ENCODE measurements at regions not wholly inside any gene's neighbourhood (a gene's known extent, or its start where the extent isn't known, plus 50 kb on each side); places are given as distances from the start of the nearest gene placed in this dataset.

DNA sequence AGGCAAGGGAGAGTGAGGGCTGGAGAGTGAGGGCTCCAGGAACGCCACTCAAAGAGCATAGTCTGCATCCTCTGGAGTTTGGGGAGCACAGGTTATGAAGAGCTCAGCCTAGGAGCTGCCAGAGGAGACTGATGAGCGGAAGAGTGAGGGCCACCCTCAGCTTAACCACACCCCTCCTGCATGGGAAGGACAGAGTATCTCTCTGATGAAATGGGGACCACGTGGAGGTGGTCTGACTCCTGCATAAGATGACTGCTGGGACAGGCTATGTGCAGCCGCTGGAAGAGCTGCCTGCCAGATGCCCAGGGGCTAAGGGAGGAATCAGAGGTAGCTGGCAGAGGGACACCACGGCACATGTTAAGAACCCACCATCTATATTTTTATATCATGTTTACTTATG, 162.9 kb upstream of the POU2AF2 start:
- WGBS, result 82% methylated on average over 5 of the region's 5 CpGs
- no peaks in the 10 kb centered on the region for H3K4me1 ChIP-seq (ENCODE audit: control insufficient read depth in 4 of 4, insufficient read depth in 4 of 4, low read length in 3 of 4)
- DNase-seq (ENCODE audit: low spot score), result no peak

DNA sequence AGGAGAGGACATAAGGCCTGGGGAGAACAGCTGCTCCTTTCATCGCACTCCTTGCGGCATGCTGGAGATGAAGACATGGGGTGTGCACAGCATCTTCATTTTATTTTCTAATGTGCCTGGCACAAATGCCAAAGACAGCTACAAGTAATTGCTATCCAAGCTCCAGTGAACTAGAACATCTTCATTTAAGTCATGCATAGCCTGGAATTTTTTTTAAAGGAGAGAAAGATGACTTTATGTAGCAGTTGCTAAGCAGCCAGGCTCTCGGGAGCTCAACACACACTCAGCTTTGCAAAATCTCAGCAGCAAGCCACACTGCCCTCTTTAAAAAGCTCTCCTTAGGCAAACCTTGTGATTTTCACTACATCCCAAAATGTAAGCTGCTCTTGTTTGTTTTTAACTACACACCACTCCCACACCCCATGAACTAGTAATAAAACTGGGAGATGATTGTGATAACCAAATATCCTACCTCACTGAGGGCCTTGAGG, 164.5 kb upstream of the POU2AF2 start:
- DNase-seq (ENCODE audit: low spot score), result no peak
- 91% methylated on average over 3 of the region's 3 CpGs for WGBS
- no peaks in the 10 kb centered on the region for H3K9me3 ChIP-seq (ENCODE audit: control insufficient read depth in 4 of 4, low read length in 3 of 4)
- H3K36me3 ChIP-seq (ENCODE audit: control insufficient read depth in 4 of 4, insufficient read depth in 3 of 4, low read depth in 1 of 4, low read length in 3 of 4), result no peaks in the 10 kb centered on the region
- no peak overlapping the region for H3K9ac ChIP-seq (ENCODE audit: low read depth in 1 of 2, low read length in 2 of 2)
- TF ChIP-seq YY1 (IDR thresholded peaks at IDR 0.05) (no peak), EGR1 (IDR thresholded peaks at IDR 0.05; ENCODE audit: low read depth in 2 of 2) (no peak), RXRA (IDR thresholded peaks at IDR 0.05) (no peak), MAX (IDR thresholded peaks at IDR 0.05) (no peak), TAF1 (conservative IDR thresholded peaks at IDR 0.05) (no peak), GABPA (IDR thresholded peaks at IDR 0.05 in 1 of 2, conservative IDR thresholded peaks at IDR 0.05 in 1 of 2) (no peak), SP1 (IDR thresholded peaks at IDR 0.05) (no peak)
- no peaks in the 10 kb centered on the region for H3K4me1 ChIP-seq (ENCODE audit: control insufficient read depth in 4 of 4, insufficient read depth in 4 of 4, low read length in 3 of 4)
- no peak overlapping the region for H3K4me3 ChIP-seq (ENCODE audit: low read depth in 1 of 3, low read length in 3 of 3)
- no peak overlapping the region for H3K27ac ChIP-seq (ENCODE audit: low read depth in 1 of 2, low read length in 2 of 2)
- H3K27me3 ChIP-seq (ENCODE audit: control insufficient read depth in 4 of 4, insufficient read depth in 4 of 4, low read length in 3 of 4), result no peaks in the 10 kb centered on the region

More for the DNA sequence above, 162.9 kb upstream of the POU2AF2 start:
- no peaks in the 10 kb centered on the region for H3K9me3 ChIP-seq (ENCODE audit: control insufficient read depth in 4 of 4, low read length in 3 of 4)
- no peak overlapping the region for H3K4me3 ChIP-seq (ENCODE audit: low read depth in 1 of 3, low read length in 3 of 3)
- H3K9ac ChIP-seq (ENCODE audit: low read depth in 1 of 2, low read length in 2 of 2), result no peak overlapping the region
- H3K36me3 ChIP-seq (ENCODE audit: control insufficient read depth in 4 of 4, insufficient read depth in 3 of 4, low read depth in 1 of 4, low read length in 3 of 4), result no peaks in the 10 kb centered on the region
- TF ChIP-seq JUND (IDR thresholded peaks at IDR 0.05) (no peak), RAD21 (IDR thresholded peaks at IDR 0.05) (no peak), FOXA2 (IDR thresholded peaks at IDR 0.05) (no peak), SP1 (IDR thresholded peaks at IDR 0.05) (no peak), RXRA (IDR thresholded peaks at IDR 0.05) (no peak)
- TF ChIP-seq, protein P1, sequence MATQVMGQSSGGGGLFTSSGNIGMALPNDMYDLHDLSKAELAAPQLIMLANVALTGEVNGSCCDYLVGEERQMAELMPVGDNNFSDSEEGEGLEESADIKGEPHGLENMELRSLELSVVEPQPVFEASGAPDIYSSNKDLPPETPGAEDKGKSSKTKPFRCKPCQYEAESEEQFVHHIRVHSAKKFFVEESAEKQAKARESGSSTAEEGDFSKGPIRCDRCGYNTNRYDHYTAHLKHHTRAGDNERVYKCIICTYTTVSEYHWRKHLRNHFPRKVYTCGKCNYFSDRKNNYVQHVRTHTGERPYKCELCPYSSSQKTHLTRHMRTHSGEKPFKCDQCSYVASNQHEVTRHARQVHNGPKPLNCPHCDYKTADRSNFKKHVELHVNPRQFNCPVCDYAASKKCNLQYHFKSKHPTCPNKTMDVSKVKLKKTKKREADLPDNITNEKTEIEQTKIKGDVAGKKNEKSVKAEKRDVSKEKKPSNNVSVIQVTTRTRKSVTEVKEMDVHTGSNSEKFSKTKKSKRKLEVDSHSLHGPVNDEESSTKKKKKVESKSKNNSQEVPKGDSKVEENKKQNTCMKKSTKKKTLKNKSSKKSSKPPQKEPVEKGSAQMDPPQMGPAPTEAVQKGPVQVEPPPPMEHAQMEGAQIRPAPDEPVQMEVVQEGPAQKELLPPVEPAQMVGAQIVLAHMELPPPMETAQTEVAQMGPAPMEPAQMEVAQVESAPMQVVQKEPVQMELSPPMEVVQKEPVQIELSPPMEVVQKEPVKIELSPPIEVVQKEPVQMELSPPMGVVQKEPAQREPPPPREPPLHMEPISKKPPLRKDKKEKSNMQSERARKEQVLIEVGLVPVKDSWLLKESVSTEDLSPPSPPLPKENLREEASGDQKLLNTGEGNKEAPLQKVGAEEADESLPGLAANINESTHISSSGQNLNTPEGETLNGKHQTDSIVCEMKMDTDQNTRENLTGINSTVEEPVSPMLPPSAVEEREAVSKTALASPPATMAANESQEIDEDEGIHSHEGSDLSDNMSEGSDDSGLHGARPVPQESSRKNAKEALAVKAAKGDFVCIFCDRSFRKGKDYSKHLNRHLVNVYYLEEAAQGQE (IDR thresholded peaks at IDR 0.05), result no peak
- H3K27ac ChIP-seq (ENCODE audit: low read depth in 1 of 2, low read length in 2 of 2), result no peak overlapping the region
- H3K27me3 ChIP-seq (ENCODE audit: control insufficient read depth in 4 of 4, insufficient read depth in 4 of 4, low read length in 3 of 4), result no peaks in the 10 kb centered on the region

DNA sequence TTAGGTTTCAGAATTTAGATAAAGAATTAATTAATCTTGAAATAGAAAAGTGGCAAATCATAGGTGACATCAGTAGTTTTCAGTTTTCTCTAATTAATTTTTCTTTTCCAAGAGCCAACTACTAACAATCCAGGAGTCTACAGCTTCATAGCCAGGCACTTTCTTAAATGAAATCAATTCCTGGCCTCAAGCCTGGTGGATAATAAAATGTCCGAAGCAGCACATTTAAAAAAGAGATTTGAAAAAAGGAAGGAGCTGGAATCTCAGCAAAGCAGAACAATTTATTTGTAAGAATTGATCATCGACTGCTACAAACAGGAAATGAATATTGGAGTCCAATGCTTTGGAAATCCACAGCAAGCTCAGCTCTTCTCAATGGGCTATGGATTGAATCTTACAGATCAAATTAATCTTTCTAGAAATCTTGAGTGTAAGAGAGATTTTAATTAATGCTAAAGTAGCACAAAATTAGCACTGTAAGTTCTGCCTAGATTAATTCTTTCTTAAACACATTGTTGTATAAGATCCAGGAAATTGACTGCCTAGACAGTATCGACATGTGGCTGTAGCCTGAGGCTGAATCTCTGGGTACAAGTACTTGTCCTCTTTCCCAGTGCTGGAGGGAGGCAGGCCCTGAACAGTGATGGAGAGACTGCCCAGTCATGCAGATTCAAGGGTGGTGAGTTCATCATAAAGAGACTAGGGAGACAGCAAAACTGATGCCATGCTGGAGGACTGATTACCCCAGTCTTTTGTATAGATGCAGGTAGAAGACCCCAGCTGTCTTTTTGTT, 167.8 kb upstream of the POU2AF2 start:
- no peak overlapping the region for H3K4me3 ChIP-seq (ENCODE audit: low read depth in 1 of 3, low read length in 3 of 3)
- H3K36me3 ChIP-seq (ENCODE audit: control insufficient read depth in 4 of 4, insufficient read depth in 3 of 4, low read depth in 1 of 4, low read length in 3 of 4), result no peaks in the 10 kb centered on the region
- H3K27me3 ChIP-seq (ENCODE audit: control insufficient read depth in 4 of 4, insufficient read depth in 4 of 4, low read length in 3 of 4), result no peaks in the 10 kb centered on the region
- H3K9me3 ChIP-seq (ENCODE audit: control insufficient read depth in 4 of 4, low read length in 3 of 4), result no peaks in the 10 kb centered on the region
- TF ChIP-seq JUND (IDR thresholded peaks at IDR 0.05) (no peak), ZBTB33 (IDR thresholded peaks at IDR 0.05) (no peak), TAF1 (conservative IDR thresholded peaks at IDR 0.05) (no peak)
- no peaks in the 10 kb centered on the region for H3K4me1 ChIP-seq (ENCODE audit: control insufficient read depth in 4 of 4, insufficient read depth in 4 of 4, low read length in 3 of 4)
- no peak overlapping the region for H3K9ac ChIP-seq (ENCODE audit: low read depth in 1 of 2, low read length in 2 of 2)
- 73% methylated on average over 3 of the region's 3 CpGs for WGBS
- H3K27ac ChIP-seq (ENCODE audit: low read depth in 1 of 2, low read length in 2 of 2), result no peak overlapping the region
- DNase-seq (ENCODE audit: low spot score), result no peak
